Mucosa of descending colon (tissue), 3 donors: ENCODE measurements at regions not wholly inside any gene's neighbourhood (a gene's known extent, or its start where the extent isn't known, plus 50 kb on each side); places are given as distances from the start of the nearest gene placed in this dataset.

Source experiments
- ATAC-seq: fragments of 200-7000 bp; cut with Tn5 transposase; one replicate; pipeline ENCODE4 v1.9.1; 2020; ENCODE audit warnings: mild to moderate bottlenecking, moderate library complexity
- DNase-seq, 3 donors: peaks; one replicate each; pipeline ENCODE4 v3.0.0-alpha.2; 2020
- H3K36me3 ChIP-seq: fragments of 200-600 bp; one replicate; pipeline ENCODE4 v1.8.0; 2021; ENCODE audit warnings: low read depth, mild to moderate bottlenecking
- H3K4me1 ChIP-seq: fragments of 200-600 bp; one replicate; pipeline ENCODE4 v1.8.0; 2021; ENCODE audit warnings: low read depth, mild to moderate bottlenecking
- H3K4me3 ChIP-seq: fragments of 200-600 bp; one replicate; pipeline ENCODE4 v1.8.0; 2021; ENCODE audit warnings: mild to moderate bottlenecking
- H3K9me3 ChIP-seq: fragments of 200-600 bp; one replicate; pipeline ENCODE4 v1.8.0; 2021; ENCODE audit warnings: mild to moderate bottlenecking
- CTCF ChIP-seq: fragments of 200-600 bp; IDR thresholded peaks from one replicate; pipeline ENCODE4 v1.8.0; 2022; ENCODE audit warnings: antibody characterized with exemption, mild to moderate bottlenecking
- intact Hi-C, 2 donors: fragments of 100-400 bp; cut with DNase I in 1 of 2; cut with micrococcal nuclease in 1 of 2; formaldehyde crosslinking; loops; one replicate each; pipeline versions ENCODE4 v1.11.0 to v1.11.1; 2022; cut with DNase I, micrococcal nuclease
- donor health status: DM: no; HTN: no; CAD: no; lungs with moderate emphysema.
- donor health status: DM: no; HTN: no; CAD: no.
- donor health status: DM: no; HTN: yes; CAD: no.

- H3K4me3 ChIP-seq, result no peak overlapping the region
- no peak for DNase-seq
- H3K36me3 ChIP-seq, result no peaks in the 10 kb centered on the region
- no peak for ATAC-seq
- no peaks in the 10 kb centered on the region for H3K9me3 ChIP-seq
- no peaks in the 10 kb centered on the region for H3K4me1 ChIP-seq
- intact Hi-C loops, result no loop called here
- TF ChIP-seq CTCF, result no peak
Observed at GRCh38 chr6:11486959-11487358, 50.6 kb upstream of the TMEM170B start.

GRCh38 chr6:11486486-11486885, 51.1 kb upstream of the TMEM170B start:
- no peaks in the 10 kb centered on the region for H3K4me1 ChIP-seq
- intact Hi-C loops, result no loop called here
- ATAC-seq (no peak), DNase-seq (no peak)
- no peak overlapping the region for H3K4me3 ChIP-seq
- no peaks in the 10 kb centered on the region for H3K36me3 ChIP-seq
- no peak for TF ChIP-seq CTCF
- no peaks in the 10 kb centered on the region for H3K9me3 ChIP-seq

GRCh38 chr6:11486051-11486450, 51.5 kb upstream of the TMEM170B start:
- intact Hi-C loops, result no loop called here
- no peak for DNase-seq
- Histone ChIP-seq H3K4me1 (no peaks in the 10 kb centered on the region), H3K9me3 (no peaks in the 10 kb centered on the region), H3K4me3 (no peak overlapping the region), H3K36me3 (no peaks in the 10 kb centered on the region)
- no peak for TF ChIP-seq CTCF
- ATAC-seq, result no peak

- DNase-seq (no peak), ATAC-seq (no peak)
- intact Hi-C loops, result no loop called here
- H3K4me3 ChIP-seq, result no peak overlapping the region
- H3K9me3 ChIP-seq, result no peaks in the 10 kb centered on the region
- TF ChIP-seq CTCF, result no peak
- H3K4me1 ChIP-seq, result no peaks in the 10 kb centered on the region
- no peaks in the 10 kb centered on the region for H3K36me3 ChIP-seq
Observed at GRCh38 chr6:11485271-11485670, 52.3 kb upstream of the TMEM170B start.

GRCh38 chr6:11484441-11484840, 53.1 kb upstream of the TMEM170B start:
- H3K4me1 ChIP-seq, result no peaks in the 10 kb centered on the region
- intact Hi-C loops, result no loop called here
- no peaks in the 10 kb centered on the region for H3K36me3 ChIP-seq
- ATAC-seq (no peak), DNase-seq (no peak)
- no peak for TF ChIP-seq CTCF
- H3K4me3 ChIP-seq, result no peak overlapping the region
- H3K9me3 ChIP-seq, result no peaks in the 10 kb centered on the region

- ATAC-seq (no peak), DNase-seq (no peak)
- Histone ChIP-seq H3K4me1 (no peaks in the 10 kb centered on the region), H3K4me3 (no peak overlapping the region), H3K36me3 (no peaks in the 10 kb centered on the region), H3K9me3 (no peaks in the 10 kb centered on the region)
- TF ChIP-seq CTCF, result no peak
- intact Hi-C loops, result no loop called here
Observed at GRCh38 chr6:11482616-11483015, 54.9 kb upstream of the TMEM170B start.
